Heart left ventricle (tissue), 16 donors: ENCODE measurements at regions not wholly inside any gene's neighbourhood (a gene's known extent, or its start where the extent isn't known, plus 50 kb on each side); places are given as distances from the start of the nearest gene placed in this dataset.

Experiments used
- ATAC-seq, 4 donors: fragments of 200-7000 bp; cut with Tn5 transposase; one replicate each; pipeline ENCODE4 v1.9.1; 2020 to 2022; ENCODE audit warnings: moderate library complexity in 4 of 4, mild to moderate bottlenecking in 3 of 4, moderate number of reproducible peaks in 1 of 4
- DNase-seq, 5 donors: peaks; one replicate each; pipeline ENCODE4 v3.0.0-alpha.2; 2020
- H3K27ac ChIP-seq, 12 donors: fragments of 200-600 bp; sonication (generic) in 4 of 12; one replicate each; pipeline versions ENCODE4 v1.5.0 to v1.8.0; 2016 to 2022; ENCODE audit warnings: mild to moderate bottlenecking in 2 of 12
- H3K27me3 ChIP-seq, 9 donors: fragments of 200-600 bp; sonication (generic) in 2 of 9; one replicate each; pipeline versions ENCODE4 v1.5.1 to v1.8.0; 2016 to 2022; ENCODE audit warnings: mild to moderate bottlenecking in 3 of 9
- H3K36me3 ChIP-seq, 9 donors: fragments of 200-600 bp; sonication (generic) in 2 of 9; one replicate each; pipeline versions ENCODE4 v1.5.0 to v1.8.0; 2018 to 2022; ENCODE audit warnings: mild to moderate bottlenecking in 2 of 9
- H3K4me1 ChIP-seq, 12 donors: fragments of 200-600 bp; sonication (generic) in 4 of 12; one replicate each; pipeline versions ENCODE4 v1.5.0 to v1.8.0; 2016 to 2022; ENCODE audit warnings: mild to moderate bottlenecking in 3 of 12
- H3K4me3 ChIP-seq, 12 donors: fragments of 200-600 bp; sonication (generic) in 4 of 12; one replicate each; pipeline versions ENCODE4 v1.5.0 to v1.8.0; 2017 to 2022; ENCODE audit warnings: mild to moderate bottlenecking in 9 of 12, moderate library complexity in 4 of 12
- H3K9me3 ChIP-seq, 12 donors: fragments of 200-600 bp; sonication (generic) in 4 of 12; one replicate each; pipeline versions ENCODE4 v1.5.0 to v1.8.0; 2016 to 2022; ENCODE audit warnings: mild to moderate bottlenecking in 1 of 12
- CTCF ChIP-seq, 12 donors: fragments of 200-600 bp; sonication (generic) in 4 of 12; IDR thresholded peaks; one replicate each; pipeline versions ENCODE4 v1.5.0 to v1.8.0; 2018 to 2022; ENCODE audit warnings: antibody characterized with exemption in 12 of 12, mild to moderate bottlenecking in 5 of 12
- POLR2A ChIP-seq, 2 donors: fragments of 450-650 bp; IDR thresholded peaks; one replicate each; pipeline ENCODE4 v1.6.1; 2017; ENCODE audit warnings: antibody characterized with exemption in 2 of 2, mild to moderate bottlenecking in 2 of 2, moderate library complexity in 2 of 2
- WGBS, 4 donors: extraction: QIAGEN DNeasy Blood & Tissue Kit in 2 of 4; methylation state at CpG; one replicate each; pipeline versions ENCODE4 v1.1.5 to v1.1.7; 2013 to 2018; 5-methylcytosine and 5-hydroxymethylcytosine counted together
- intact Hi-C, 10 donors: fragments of 100-400 bp; cut with DNase I; formaldehyde crosslinking; loops; one replicate each; pipeline versions ENCODE4 v1.11.1 to v1.14.2; 2022
- donor health status: ischemic (EF 13 %, LVEDD 7.1; RV severe dilation, severe dysfunction).
- donor health status: healthy with polysubstance abuse.
- donor health status: DM: no; HTN: yes; CAD: no.
- donor health status: DM: no; HTN: no; CAD: no.
- donor health status: ischemic (EF 25% LVEDD 6.9; RV normal size, moderate dysfunction).
- donor health status: ischemic (EF 25% LVEDD 5.7; RV mildly dilated, moderate dysfunction).
- donor health status: healthy.
- donor health status: DM: yes; HTN: yes; CAD: no.
- donor health status: ischemic (EF 35%, LVEDD 5.7; RV mildly dilated, moderate dysfunction).
- donor health status: nonischemic (EF 11% LVEDD 7.7; RV severe dilation, severe dysfunction).
- donor health status: DM: yes; HTN: yes; CAD: no.
- donor health status: PGD.
- donor health status: ischemic (EF 29% LVEDD 5.4; RV normal size, mild dysfunction).
- donor health status: nonischemic (EF 23%, LVEDD 6.1; RV moderate dilation, normal function).

- Histone ChIP-seq H3K9me3 (peaks cover 0 to 6% (median 0%) of the 10 kb centered on the region in 12 donors), H3K27ac (no peak overlapping the region), H3K27me3 (no peaks in the 10 kb centered on the region), H3K4me3 (no peak overlapping the region), H3K36me3 (no peaks in the 10 kb centered on the region), H3K4me1 (no peaks in the 10 kb centered on the region)
- DNase-seq (no peak), ATAC-seq (no peak)
- WGBS, 4 donors: 43 to 63% (median 47%) methylated on average over 1 of the region's 1 CpG
- intact Hi-C loops: no loop called here
- no peak for TF ChIP-seq CTCF (IDR thresholded peaks at IDR 0.05)
- no peak for TF ChIP-seq POLR2A (IDR thresholded peaks at IDR 0.05)
Measured at GRCh38 chr4:136281889-136282288, 1250.4 kb downstream of the PCDH18 start.

- WGBS, 4 donors: 65 to 70% (median 68%) methylated on average over 4 to 6 of the region's 6 CpGs
- no peaks in the 10 kb centered on the region for H3K27me3 ChIP-seq
- H3K27ac ChIP-seq: no peak overlapping the region
- intact Hi-C loops: no loop called here
- no peak for TF ChIP-seq CTCF (IDR thresholded peaks at IDR 0.05)
- TF ChIP-seq POLR2A (IDR thresholded peaks at IDR 0.05): no peak
- peaks cover 0 to 6% (median 0%) of the 10 kb centered on the region in 12 donors for H3K9me3 ChIP-seq
- no peak for ATAC-seq
- H3K4me1 ChIP-seq: no peaks in the 10 kb centered on the region
- no peak overlapping the region for H3K4me3 ChIP-seq
- no peaks in the 10 kb centered on the region for H3K36me3 ChIP-seq
- no peak for DNase-seq
Measured at GRCh38 chr4:136281307-136281706, 1251.0 kb downstream of the PCDH18 start.

- TF ChIP-seq POLR2A (IDR thresholded peaks at IDR 0.05): no peak
- TF ChIP-seq CTCF (IDR thresholded peaks at IDR 0.05): no peak
- no peaks in the 10 kb centered on the region for H3K27me3 ChIP-seq
- DNase-seq (no peak), ATAC-seq (no peak)
- no peak overlapping the region for H3K4me3 ChIP-seq
- intact Hi-C loops: no loop called here
- no peak overlapping the region for H3K27ac ChIP-seq
- no peaks in the 10 kb centered on the region for H3K9me3 ChIP-seq
- WGBS, 4 donors: 40 to 63% (median 52%) methylated on average over 2 of the region's 2 CpGs
- no peaks in the 10 kb centered on the region for H3K4me1 ChIP-seq
- no peaks in the 10 kb centered on the region for H3K36me3 ChIP-seq
Measured at GRCh38 chr4:136277741-136278140, 1254.6 kb downstream of the PCDH18 start.

- WGBS, 4 donors: 45 to 70% (median 55%) methylated on average over 2 of the region's 2 CpGs
- Histone ChIP-seq H3K4me3 (no peak overlapping the region), H3K27me3 (no peaks in the 10 kb centered on the region), H3K27ac (no peak overlapping the region), H3K9me3 (no peaks in the 10 kb centered on the region), H3K4me1 (no peaks in the 10 kb centered on the region), H3K36me3 (no peaks in the 10 kb centered on the region)
- ATAC-seq: no peak
- no peak for DNase-seq
- no peak for TF ChIP-seq CTCF (IDR thresholded peaks at IDR 0.05)
- TF ChIP-seq POLR2A (IDR thresholded peaks at IDR 0.05): no peak
- intact Hi-C loops: no loop called here
Measured at GRCh38 chr4:136246876-136247275, 1285.4 kb downstream of the PCDH18 start.
